Liver (tissue), 3 donors: ENCODE measurements at regions not wholly inside any gene's neighbourhood (a gene's known extent, or its start where the extent isn't known, plus 50 kb on each side); places are given as distances from the start of the nearest gene placed in this dataset.

Experiments used
- CTCF ChIP-seq: fragments of 150-350 bp; IDR thresholded peaks from 2 replicates; pipeline ENCODE4 v1.5.1; 2017; ENCODE audit warnings: improper control_type of control experiment, low read depth, low read length; ENCODE audit not compliant: missing input control
- FOXA1 ChIP-seq: IDR thresholded peaks from 2 replicates; pipeline ENCODE4 v1.6.1; 2016; ENCODE audit warnings: antibody characterized with exemption
- FOXA2 ChIP-seq: IDR thresholded peaks from 2 replicates; pipeline ENCODE4 v1.6.1; 2016; ENCODE audit warnings: antibody characterized with exemption
- GABPA ChIP-seq, 2 donors: IDR thresholded peaks in 1 of 2; conservative IDR thresholded peaks in 1 of 2; 2 replicates each; pipeline ENCODE4 v1.6.1; 2016; ENCODE audit warnings: antibody characterized with exemption in 2 of 2, mild to moderate bottlenecking in 1 of 2, moderate library complexity in 1 of 2
- NR2F2 ChIP-seq: IDR thresholded peaks from 2 replicates; pipeline ENCODE4 v1.6.1; 2016; ENCODE audit warnings: antibody characterized with exemption
- RAD21 ChIP-seq, 2 donors: IDR thresholded peaks; 2 replicates each; pipeline ENCODE4 v1.6.1; 2016; ENCODE audit warnings: antibody characterized with exemption in 2 of 2, mild to moderate bottlenecking in 2 of 2
- REST ChIP-seq: IDR thresholded peaks from 2 replicates; pipeline ENCODE4 v1.6.1; 2016; ENCODE audit warnings: antibody characterized with exemption, mild to moderate bottlenecking
- RXRA ChIP-seq, 2 donors: IDR thresholded peaks; 2 replicates each; pipeline ENCODE4 v1.6.1; 2017 to 2018; ENCODE audit warnings: antibody characterized with exemption in 2 of 2, mild to moderate bottlenecking in 1 of 2
- TAF1 ChIP-seq: conservative IDR thresholded peaks from 2 replicates; pipeline ENCODE4 v1.6.1; 2016; ENCODE audit warnings: antibody characterized with exemption, mild to moderate bottlenecking
- ZBTB33 ChIP-seq: IDR thresholded peaks from 2 replicates; pipeline ENCODE4 v1.6.1; 2016; ENCODE audit warnings: antibody characterized with exemption
- donor health status: healthy.
- donor health status: healthy.

- no peak for TF ChIP-seq TAF1
- no peak for TF ChIP-seq CTCF
- TF ChIP-seq RXRA (IDR thresholded peaks at IDR 0.05): no peak
- no peak for TF ChIP-seq FOXA1
- TF ChIP-seq NR2F2: no peak
- TF ChIP-seq GABPA (IDR thresholded peaks at IDR 0.05 in 1 of 2, conservative IDR thresholded peaks at IDR 0.05 in 1 of 2): no peak
- TF ChIP-seq REST: no peak
- TF ChIP-seq RAD21 (IDR thresholded peaks at IDR 0.05): no peak
- no peak for TF ChIP-seq FOXA2
- TF ChIP-seq ZBTB33: no peak
Measured at GRCh38 chr3:56990641-56991015, 69.8 kb upstream of the SPATA12 start.
